Epithelial cell of proximal tubule (primary cell): ENCODE measurements at regions not wholly inside any gene's neighbourhood (a gene's known extent, or its start where the extent isn't known, plus 50 kb on each side); places are given as distances from the start of the nearest gene placed in this dataset.

Source experiments
- DNase-seq: peaks from one replicate; pipeline ENCODE4 v3.0.0-alpha.2; 2011; ENCODE audit warnings: low read depth
- H3K4me3 ChIP-seq: 2 replicates; pipeline ENCODE4 v1.5.1; 2011; ENCODE audit warnings: low read depth, mild to moderate bottlenecking, low read length
- CTCF ChIP-seq: conservative IDR thresholded peaks from 2 replicates; pipeline ENCODE4 v1.5.1; 2012; ENCODE audit warnings: low read depth, mild to moderate bottlenecking, low read length

GRCh38 chr6:66858196-66858595 is 1151.2 kb upstream of the EYS start:
- no peak for DNase-seq
- no peak overlapping the region for H3K4me3 ChIP-seq
- TF ChIP-seq CTCF = no peak

- DNase-seq = no peak
- TF ChIP-seq CTCF = no peak
- no peak overlapping the region for H3K4me3 ChIP-seq
Observed at GRCh38 chr6:66854014-66854413, 1147.0 kb upstream of the EYS start.

GRCh38 chr6:66851930-66852329 is 1144.9 kb upstream of the EYS start:
- TF ChIP-seq CTCF = no peak
- no peak overlapping the region for H3K4me3 ChIP-seq
- no peak for DNase-seq

- TF ChIP-seq CTCF = no peak
- DNase-seq = no peak
- no peak overlapping the region for H3K4me3 ChIP-seq
Observed at GRCh38 chr6:66849843-66850242, 1142.8 kb upstream of the EYS start.

- TF ChIP-seq CTCF = no peak
- no peak for DNase-seq
- H3K4me3 ChIP-seq = no peak overlapping the region
Observed at GRCh38 chr6:66848244-66848953, 1141.4 kb upstream of the EYS start.

GRCh38 chr6:66838764-66839163 is 1131.7 kb upstream of the EYS start:
- TF ChIP-seq CTCF = no peak
- DNase-seq = no peak

GRCh38 chr6:66825539-66825938 is 1118.5 kb upstream of the EYS start:
- no peak for DNase-seq
- TF ChIP-seq CTCF = no peak
- H3K4me3 ChIP-seq = no peak overlapping the region

More at GRCh38 chr6:66838764-66839163, 1131.7 kb upstream of the EYS start:
- H3K4me3 ChIP-seq = no peak overlapping the region
